ENCODE measurements at regions not wholly inside any gene's neighbourhood (a gene's known extent, or its start where the extent isn't known, plus 50 kb on each side); places are given as distances from the start of the nearest gene placed in this dataset.

- TF ChIP-seq CTCF (IDR thresholded peaks at IDR 0.05) = no peak
- no peak for TF ChIP-seq EP300 (IDR thresholded peaks at IDR 0.05; ENCODE audit: low read depth)
- no peak for TF ChIP-seq POLR2AphosphoS5 (IDR thresholded peaks at IDR 0.05)
Observed at GRCh38 chr16:9499941-9500593, 408.6 kb downstream of the HAPSTR1 start.
